ENCODE measurements at regions not wholly inside any gene's neighbourhood (a gene's known extent, or its start where the extent isn't known, plus 50 kb on each side); places are given as distances from the start of the nearest gene placed in this dataset.
"Not testable (repeated sequence)": the region's sequence is repeated elsewhere in the genome, so short reads cannot be mapped to it uniquely, and the experiment has no call there.

DNA sequence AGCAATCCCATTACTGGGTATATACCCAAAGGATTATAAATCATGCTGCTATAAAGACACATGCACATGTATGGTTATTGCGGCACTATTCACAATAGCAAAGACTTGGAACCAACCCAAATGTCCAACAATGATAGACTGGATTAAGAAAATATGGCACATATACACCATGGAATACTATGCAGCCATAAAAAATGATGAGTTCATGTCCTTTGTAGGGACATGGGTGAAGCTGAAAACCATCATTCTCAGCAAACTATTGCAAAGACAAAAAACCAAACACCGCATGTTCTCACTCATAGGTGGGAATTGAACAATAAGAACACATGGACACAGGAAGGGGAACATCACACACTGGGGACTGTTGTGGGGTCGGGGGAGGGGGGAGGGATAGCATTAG, 120.9 kb upstream of the TNFSF4 start:
- H4K20me1 ChIP-seq (ENCODE audit: insufficient read depth, low read depth, low read length); H3K4me3 ChIP-seq (ENCODE audit: low read length); H3K9me2 ChIP-seq (replicated peaks; ENCODE audit: insufficient read depth, low read length); H3K4me1 ChIP-seq (ENCODE audit: low read length); H3K79me2 ChIP-seq (ENCODE audit: low read length); H3K27ac ChIP-seq (ENCODE audit: low read length); H3K9me3 ChIP-seq (ENCODE audit: low read length); H3K36me3 ChIP-seq (ENCODE audit: insufficient read depth, low read length); DNase-seq; H3K4me2 ChIP-seq (ENCODE audit: low read depth, low read length, poor library complexity, severe bottlenecking); H3K9ac ChIP-seq (ENCODE audit: low read length); H3K27me3 ChIP-seq (ENCODE audit: low read length); H2AFZ ChIP-seq (ENCODE audit: low read length): not testable (repeated sequence)

DNA sequence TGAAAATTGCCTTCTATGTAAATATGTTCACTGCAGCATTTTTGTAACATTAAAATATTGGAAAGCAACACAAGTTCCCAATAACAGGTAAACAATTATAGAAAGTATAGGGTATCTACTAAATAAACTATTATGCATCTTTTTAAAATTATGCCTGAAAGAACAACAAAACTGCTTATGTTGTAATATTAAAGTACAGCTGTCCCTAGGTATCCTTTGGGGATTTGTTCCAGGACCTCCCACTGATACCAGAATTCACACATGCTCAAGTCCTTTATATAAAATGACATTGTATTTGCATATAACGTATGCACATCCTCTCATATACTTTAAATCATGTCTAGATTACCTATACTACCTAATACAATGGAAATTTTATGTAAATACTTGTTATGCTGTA, 121.8 kb upstream of the TNFSF4 start:
- no peak overlapping the region for H3K4me2 ChIP-seq (ENCODE audit: low read depth, low read length, poor library complexity, severe bottlenecking)
- no peaks in the 10 kb centered on the region for H3K79me2 ChIP-seq (ENCODE audit: low read length)
- no peak overlapping the region for H3K4me3 ChIP-seq (ENCODE audit: low read length)
- H2AFZ ChIP-seq (ENCODE audit: low read length), result no peak overlapping the region
- H3K36me3 ChIP-seq (ENCODE audit: insufficient read depth, low read length), result no peaks in the 10 kb centered on the region
- H4K20me1 ChIP-seq (ENCODE audit: insufficient read depth, low read depth, low read length), result no peaks in the 10 kb centered on the region
- H3K27me3 ChIP-seq (ENCODE audit: low read length), result no peaks in the 10 kb centered on the region
- H3K9me3 ChIP-seq (ENCODE audit: low read length), result no peaks in the 10 kb centered on the region
- H3K27ac ChIP-seq (ENCODE audit: low read length), result no peak overlapping the region
- no peak overlapping the region for H3K9ac ChIP-seq (ENCODE audit: low read length)
- no peaks in the 10 kb centered on the region for H3K9me2 ChIP-seq (replicated peaks; ENCODE audit: insufficient read depth, low read length)
- no peaks in the 10 kb centered on the region for H3K4me1 ChIP-seq (ENCODE audit: low read length)
- no peak for DNase-seq

DNA sequence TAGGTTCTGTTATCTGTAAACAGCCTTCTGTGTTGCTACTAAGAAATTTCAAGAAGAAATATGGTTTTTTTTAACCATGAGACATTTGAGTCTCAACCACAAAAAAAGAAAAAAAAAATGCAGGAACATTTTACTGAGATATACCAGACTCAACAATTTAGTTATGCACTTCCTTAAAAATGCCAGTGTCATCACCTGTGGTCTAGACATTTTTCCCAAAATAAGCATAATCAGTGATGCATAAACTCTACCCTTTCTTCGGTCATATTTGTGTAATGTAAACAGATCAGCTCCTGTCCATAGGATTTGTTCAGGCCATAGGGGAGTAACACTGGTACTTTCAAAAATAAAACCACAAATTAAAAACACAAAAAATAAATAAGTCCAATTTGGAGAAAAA, 122.6 kb upstream of the TNFSF4 start:
- H4K20me1 ChIP-seq (ENCODE audit: insufficient read depth, low read depth, low read length), result no peaks in the 10 kb centered on the region
- H3K9ac ChIP-seq (ENCODE audit: low read length), result no peak overlapping the region
- H2AFZ ChIP-seq (ENCODE audit: low read length), result no peak overlapping the region
- no peak overlapping the region for H3K27ac ChIP-seq (ENCODE audit: low read length)
- no peaks in the 10 kb centered on the region for H3K79me2 ChIP-seq (ENCODE audit: low read length)
- H3K27me3 ChIP-seq (ENCODE audit: low read length), result no peaks in the 10 kb centered on the region
- no peak for DNase-seq
- H3K4me2 ChIP-seq (ENCODE audit: low read depth, low read length, poor library complexity, severe bottlenecking), result no peak overlapping the region
- H3K9me2 ChIP-seq (replicated peaks; ENCODE audit: insufficient read depth, low read length), result no peaks in the 10 kb centered on the region
- no peaks in the 10 kb centered on the region for H3K9me3 ChIP-seq (ENCODE audit: low read length)
- H3K4me3 ChIP-seq (ENCODE audit: low read length), result no peak overlapping the region
- no peaks in the 10 kb centered on the region for H3K4me1 ChIP-seq (ENCODE audit: low read length)
- no peaks in the 10 kb centered on the region for H3K36me3 ChIP-seq (ENCODE audit: insufficient read depth, low read length)

DNA sequence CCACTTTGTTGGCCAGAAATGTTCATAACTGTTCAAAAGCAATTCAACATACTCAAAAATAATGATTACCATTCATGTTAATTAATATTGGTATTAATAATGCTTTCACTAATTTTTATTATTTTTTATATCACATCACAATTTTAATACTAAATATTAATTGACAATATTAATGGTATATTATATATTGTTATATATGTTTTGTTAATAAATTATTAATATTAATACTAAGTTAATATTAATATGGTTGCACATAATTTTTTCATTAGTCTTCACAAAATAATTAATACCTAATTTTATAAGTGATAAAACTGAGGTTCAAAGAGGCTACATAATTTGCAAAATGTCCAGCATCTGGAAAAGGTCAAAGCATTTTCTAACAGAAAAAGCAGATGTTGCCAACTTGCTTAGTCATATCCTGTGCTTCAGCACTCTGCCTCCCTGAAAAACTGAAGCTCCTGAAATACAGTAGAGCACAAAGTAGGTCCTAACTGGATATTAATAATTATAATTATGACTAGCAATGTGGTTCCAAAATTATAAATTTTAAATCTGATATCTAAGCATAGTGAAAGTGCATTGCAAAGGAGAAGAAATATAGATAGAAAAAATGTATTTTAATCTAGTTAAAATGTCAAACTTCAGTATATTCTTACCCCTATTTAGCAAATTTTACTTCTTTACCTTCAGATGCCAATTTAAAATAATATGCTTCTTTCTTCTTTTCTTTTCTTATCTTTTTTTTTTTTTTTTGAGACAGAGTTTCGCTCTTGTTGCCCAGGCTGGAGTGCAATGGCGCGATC, 123.2 kb upstream of the TNFSF4 start:
- no peak for DNase-seq

DNA sequence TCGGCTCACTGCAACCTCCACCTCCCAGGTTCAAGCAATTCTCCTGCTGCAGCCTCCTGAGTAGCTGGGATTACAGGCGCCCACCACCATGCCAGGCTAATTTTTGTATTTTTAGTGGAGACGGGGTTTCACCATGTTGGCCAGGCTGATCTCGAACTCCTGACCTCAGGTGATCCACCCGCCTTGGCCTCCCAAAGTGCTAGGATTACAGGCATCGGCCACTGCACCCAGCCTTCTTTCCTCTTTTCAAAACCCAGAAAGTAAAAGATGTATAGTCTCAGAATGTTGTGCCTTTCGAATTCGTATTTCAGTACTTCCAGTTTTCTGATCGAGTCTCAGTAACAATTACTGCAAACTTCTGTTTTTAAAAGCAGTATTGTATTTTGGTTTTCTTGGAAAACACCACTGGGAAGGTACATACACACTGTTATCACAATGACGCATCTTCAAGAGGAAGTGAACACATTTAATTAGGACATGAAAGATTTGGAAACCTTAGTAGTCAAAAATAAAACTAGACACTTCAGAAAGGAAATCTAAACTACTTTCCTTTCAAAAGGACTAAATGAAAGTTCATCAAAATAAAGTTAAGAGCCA, 123.9 kb upstream of the TNFSF4 start:
- not testable (repeated sequence) for H3K9me3 ChIP-seq (ENCODE audit: low read length); H3K9me2 ChIP-seq (replicated peaks; ENCODE audit: insufficient read depth, low read length); H3K27me3 ChIP-seq (ENCODE audit: low read length); H3K27ac ChIP-seq (ENCODE audit: low read length); DNase-seq; H3K79me2 ChIP-seq (ENCODE audit: low read length); H3K9ac ChIP-seq (ENCODE audit: low read length); H3K4me2 ChIP-seq (ENCODE audit: low read depth, low read length, poor library complexity, severe bottlenecking); H3K36me3 ChIP-seq (ENCODE audit: insufficient read depth, low read length); H2AFZ ChIP-seq (ENCODE audit: low read length); H3K4me1 ChIP-seq (ENCODE audit: low read length); H4K20me1 ChIP-seq (ENCODE audit: insufficient read depth, low read depth, low read length); H3K4me3 ChIP-seq (ENCODE audit: low read length)

More for the DNA sequence above, 123.2 kb upstream of the TNFSF4 start:
- H2AFZ ChIP-seq (ENCODE audit: low read length), result no peak overlapping the region
- H3K27ac ChIP-seq (ENCODE audit: low read length), result no peak overlapping the region
- no peak overlapping the region for H3K9ac ChIP-seq (ENCODE audit: low read length)
- H3K9me2 ChIP-seq (replicated peaks; ENCODE audit: insufficient read depth, low read length), result no peaks in the 10 kb centered on the region
- H3K9me3 ChIP-seq (ENCODE audit: low read length), result no peaks in the 10 kb centered on the region
- no peaks in the 10 kb centered on the region for H3K79me2 ChIP-seq (ENCODE audit: low read length)
- no peak overlapping the region for H3K4me2 ChIP-seq (ENCODE audit: low read depth, low read length, poor library complexity, severe bottlenecking)
- no peaks in the 10 kb centered on the region for H4K20me1 ChIP-seq (ENCODE audit: insufficient read depth, low read depth, low read length)
- H3K36me3 ChIP-seq (ENCODE audit: insufficient read depth, low read length), result no peaks in the 10 kb centered on the region
- H3K4me3 ChIP-seq (ENCODE audit: low read length), result no peak overlapping the region
- H3K4me1 ChIP-seq (ENCODE audit: low read length), result no peaks in the 10 kb centered on the region
- H3K27me3 ChIP-seq (ENCODE audit: low read length), result no peaks in the 10 kb centered on the region

DNA sequence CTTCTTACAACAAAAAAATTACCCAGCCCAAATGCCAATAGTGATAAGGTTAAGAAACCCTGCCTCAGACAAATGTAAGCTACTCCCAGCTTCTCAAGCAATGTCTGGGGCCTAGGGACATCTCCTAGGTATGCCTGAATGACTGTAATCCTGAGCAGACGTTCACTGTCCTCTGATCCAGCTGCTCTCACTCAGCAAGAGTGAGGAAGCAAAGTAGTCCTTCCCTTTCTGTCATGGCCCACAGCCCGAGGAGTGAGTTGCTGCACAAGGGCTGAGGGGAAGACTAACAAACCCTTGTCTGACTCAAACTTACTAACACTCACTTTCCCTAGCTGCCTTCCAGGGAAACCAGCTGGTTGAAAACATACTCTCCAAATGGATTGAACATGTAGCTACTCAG, 124.9 kb upstream of the TNFSF4 start:
- Histone ChIP-seq H2AFZ (ENCODE audit: low read length) (no peak overlapping the region), H3K9ac (ENCODE audit: low read length) (no peak overlapping the region)

DNA sequence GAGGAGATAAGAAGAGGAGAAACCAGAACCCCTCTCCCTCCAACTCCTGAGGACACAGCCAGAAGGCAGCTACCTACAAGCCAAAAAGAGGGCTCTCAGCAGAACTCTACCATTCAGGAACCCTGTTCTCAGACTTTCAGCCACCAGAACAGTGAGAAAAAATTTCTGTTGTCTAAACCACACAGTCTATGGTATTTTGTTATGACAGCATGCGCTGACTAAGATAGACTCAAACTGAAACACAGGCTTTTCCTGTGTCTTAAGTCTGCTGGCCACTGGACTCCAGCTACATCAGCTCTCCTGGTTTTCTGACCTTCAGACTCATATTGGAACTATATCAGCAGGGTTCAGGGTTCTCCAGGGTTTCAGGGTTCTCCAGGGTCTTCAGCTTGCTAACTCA, 126.5 kb upstream of the TNFSF4 start:
- Histone ChIP-seq H4K20me1 (ENCODE audit: insufficient read depth, low read depth, low read length) (no peaks in the 10 kb centered on the region), H3K4me1 (ENCODE audit: low read length) (no peaks in the 10 kb centered on the region), H3K36me3 (ENCODE audit: insufficient read depth, low read length) (no peaks in the 10 kb centered on the region), H3K27me3 (ENCODE audit: low read length) (no peaks in the 10 kb centered on the region), H3K4me3 (ENCODE audit: low read length) (no peak overlapping the region), H3K9ac (ENCODE audit: low read length) (no peak overlapping the region), H3K9me3 (ENCODE audit: low read length) (no peaks in the 10 kb centered on the region), H2AFZ (ENCODE audit: low read length) (no peak overlapping the region), H3K27ac (ENCODE audit: low read length) (no peak overlapping the region), H3K9me2 (replicated peaks; ENCODE audit: insufficient read depth, low read length) (no peaks in the 10 kb centered on the region), H3K4me2 (ENCODE audit: low read depth, low read length, poor library complexity, severe bottlenecking) (no peak overlapping the region), H3K79me2 (ENCODE audit: low read length) (no peaks in the 10 kb centered on the region)
- DNase-seq, result no peak

More for the DNA sequence above, 124.9 kb upstream of the TNFSF4 start:
- H3K9me2 ChIP-seq (replicated peaks; ENCODE audit: insufficient read depth, low read length), result no peaks in the 10 kb centered on the region
- no peak overlapping the region for H3K27ac ChIP-seq (ENCODE audit: low read length)
- no peaks in the 10 kb centered on the region for H3K9me3 ChIP-seq (ENCODE audit: low read length)
- H3K79me2 ChIP-seq (ENCODE audit: low read length), result no peaks in the 10 kb centered on the region
- H3K4me1 ChIP-seq (ENCODE audit: low read length), result no peaks in the 10 kb centered on the region
- DNase-seq, result no peak
- no peak overlapping the region for H3K4me2 ChIP-seq (ENCODE audit: low read depth, low read length, poor library complexity, severe bottlenecking)
- H3K4me3 ChIP-seq (ENCODE audit: low read length), result no peak overlapping the region
- H4K20me1 ChIP-seq (ENCODE audit: insufficient read depth, low read depth, low read length), result no peaks in the 10 kb centered on the region
- no peaks in the 10 kb centered on the region for H3K36me3 ChIP-seq (ENCODE audit: insufficient read depth, low read length)
- H3K27me3 ChIP-seq (ENCODE audit: low read length), result no peaks in the 10 kb centered on the region

DNA sequence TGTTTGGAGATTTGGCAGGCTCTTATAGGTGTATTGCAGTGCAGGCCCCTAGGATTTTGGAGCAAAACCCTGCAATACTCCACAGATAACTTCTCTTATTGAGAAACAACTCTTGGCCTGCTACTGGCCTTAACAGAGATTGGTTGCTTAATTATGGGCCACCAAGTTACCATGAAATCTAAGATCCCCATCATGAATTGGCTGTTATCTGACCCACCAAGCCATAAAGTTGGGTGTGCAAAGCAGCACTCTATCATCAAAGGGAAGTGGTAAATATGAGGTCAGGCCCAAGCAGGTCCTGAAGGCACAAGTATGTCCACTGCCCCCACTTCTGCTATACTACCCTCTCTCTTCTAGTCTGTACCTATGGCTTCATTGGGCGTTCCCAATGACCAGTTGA, 130.0 kb upstream of the TNFSF4 start:
- Histone ChIP-seq H3K9me3 (ENCODE audit: low read length) (no peaks in the 10 kb centered on the region), H3K79me2 (ENCODE audit: low read length) (no peaks in the 10 kb centered on the region), H3K27ac (ENCODE audit: low read length) (no peak overlapping the region), H3K4me1 (ENCODE audit: low read length) (no peaks in the 10 kb centered on the region), H2AFZ (ENCODE audit: low read length) (no peak overlapping the region), H3K27me3 (ENCODE audit: low read length) (no peaks in the 10 kb centered on the region), H3K9ac (ENCODE audit: low read length) (no peak overlapping the region), H3K4me2 (ENCODE audit: low read depth, low read length, poor library complexity, severe bottlenecking) (no peak overlapping the region), H4K20me1 (ENCODE audit: insufficient read depth, low read depth, low read length) (no peaks in the 10 kb centered on the region), H3K36me3 (ENCODE audit: insufficient read depth, low read length) (no peaks in the 10 kb centered on the region), H3K9me2 (replicated peaks; ENCODE audit: insufficient read depth, low read length) (no peaks in the 10 kb centered on the region), H3K4me3 (ENCODE audit: low read length) (no peak overlapping the region)
- no peak for DNase-seq

All from Karpas-422 (cell line).